HEK293 (cell line): ENCODE measurements at regions not wholly inside any gene's neighbourhood (a gene's known extent, or its start where the extent isn't known, plus 50 kb on each side); places are given as distances from the start of the nearest gene placed in this dataset.

ENCODE experiments used
- CTCF ChIA-PET: fragments of 350-600 bp; formaldehyde crosslinking; extraction: SDS; loops from one replicate; lab custom pipeline; 2021; ENCODE audit warnings: antibody characterized with exemption; lab: Yijun Ruan, JAX
- POLR2A ChIA-PET: fragments of 300-600 bp; formaldehyde crosslinking; extraction: SDS; loops from one replicate; lab custom pipeline; 2020; ENCODE audit warnings: antibody characterized with exemption, inconsistent platforms; lab: Yijun Ruan, JAX
- H3K27ac ChIP-seq: fragments of 200-500 bp; sonication (Bioruptor generic); 2 replicates; pipeline ENCODE4 v1.5.1; 2014; ENCODE audit warnings: low read depth, low read length, control low read depth, inconsistent platforms; ENCODE audit errors: extremely low read depth
- H3K36me3 ChIP-seq, 2 experiments: fragments of 200-500 bp in 1 of 2; sonication (Bioruptor generic) in 1 of 2; 1 replicate in 1 of 2; 2 replicates in 1 of 2; pipeline ENCODE4 v1.5.1; 2014 to 2017; ENCODE audit warnings: inconsistent platforms in 2 of 2, low read length in 2 of 2; ENCODE audit not compliant: control insufficient read depth in 2 of 2, insufficient read depth in 1 of 2
- H3K4me1 ChIP-seq: fragments of 200-500 bp; sonication (Bioruptor generic); 2 replicates; pipeline ENCODE4 v1.5.1; 2014; ENCODE audit warnings: mild to moderate bottlenecking, low read length, inconsistent platforms; ENCODE audit not compliant: control insufficient read depth, insufficient read depth
- H3K4me3 ChIP-seq: 2 replicates; pipeline ENCODE4 v1.5.1; 2011; ENCODE audit warnings: low read depth, mild to moderate bottlenecking, control low read depth, low read length, moderate library complexity
- H3K9me3 ChIP-seq: fragments of 200-500 bp; sonication (Bioruptor generic); 2 replicates; pipeline ENCODE4 v1.5.1; 2014; ENCODE audit warnings: low read depth, low read length, inconsistent platforms; ENCODE audit not compliant: control insufficient read depth, insufficient read depth
- BCL11A ChIP-seq: fragments of 450-650 bp; formaldehyde crosslinking; IDR thresholded peaks from 2 replicates; pipeline ENCODE4 v1.5.1; 2016; ENCODE audit warnings: low read depth, missing biosample characterization, missing genetic modification characterization
- KLF1 ChIP-seq: fragments of 450-650 bp; formaldehyde crosslinking; IDR thresholded peaks from 2 replicates; pipeline ENCODE4 v1.5.1; 2016; ENCODE audit warnings: missing biosample characterization, missing genetic modification characterization
- KLF17 ChIP-seq: fragments of 450-650 bp; formaldehyde crosslinking; IDR thresholded peaks from 2 replicates; pipeline ENCODE4 v1.5.1; 2016; ENCODE audit warnings: missing biosample characterization, missing genetic modification characterization
- KLF8 ChIP-seq: fragments of 450-650 bp; formaldehyde crosslinking; IDR thresholded peaks from 2 replicates; pipeline ENCODE4 v1.5.1; 2016; ENCODE audit warnings: missing biosample characterization, missing genetic modification characterization
- SCRT1 ChIP-seq: fragments of 450-650 bp; formaldehyde crosslinking; IDR thresholded peaks from 2 replicates; pipeline ENCODE4 v1.5.1; 2016; ENCODE audit warnings: missing biosample characterization, missing genetic modification characterization, borderline replicate concordance
- WT1 ChIP-seq: fragments of 450-650 bp; formaldehyde crosslinking; IDR thresholded peaks from 2 replicates; pipeline ENCODE4 v1.5.1; 2016; ENCODE audit warnings: missing biosample characterization, missing genetic modification characterization
- ZBTB44 ChIP-seq: fragments of 450-650 bp; IDR thresholded peaks from 2 replicates; pipeline ENCODE4 v1.5.1; 2018; ENCODE audit warnings: missing biosample characterization, mild to moderate bottlenecking, missing genetic modification characterization
- ZBTB49 ChIP-seq: fragments of 450-650 bp; formaldehyde crosslinking; IDR thresholded peaks from 2 replicates; pipeline ENCODE4 v1.5.1; 2016; ENCODE audit warnings: missing biosample characterization, missing genetic modification characterization, low read depth
- ZFP37 ChIP-seq: fragments of 450-650 bp; formaldehyde crosslinking; IDR thresholded peaks from 2 replicates; pipeline ENCODE4 v1.5.1; 2016; ENCODE audit warnings: missing biosample characterization, missing genetic modification characterization
- ZNF16 ChIP-seq: fragments of 450-650 bp; formaldehyde crosslinking; IDR thresholded peaks from 2 replicates; pipeline ENCODE4 v1.5.1; 2016; ENCODE audit warnings: low read depth, missing biosample characterization, missing genetic modification characterization
- ZNF19 ChIP-seq: fragments of 450-650 bp; formaldehyde crosslinking; IDR thresholded peaks from 2 replicates; pipeline ENCODE4; 2016; ENCODE audit warnings: missing biosample characterization, missing genetic modification characterization, low read depth
- ZNF2 ChIP-seq: fragments of 450-650 bp; formaldehyde crosslinking; IDR thresholded peaks from 2 replicates; pipeline ENCODE4 v1.5.1; 2016; ENCODE audit warnings: missing biosample characterization, missing genetic modification characterization
- ZNF302 ChIP-seq: fragments of 450-650 bp; formaldehyde crosslinking; IDR thresholded peaks from 2 replicates; pipeline ENCODE4 v1.5.1; 2016; ENCODE audit warnings: missing biosample characterization, missing genetic modification characterization, low read depth
- ZNF48 ChIP-seq: fragments of 450-650 bp; formaldehyde crosslinking; IDR thresholded peaks from 2 replicates; pipeline ENCODE4 v1.5.1; 2016; ENCODE audit warnings: missing biosample characterization, missing genetic modification characterization
- ZNF514 ChIP-seq: fragments of 450-650 bp; formaldehyde crosslinking; IDR thresholded peaks from 2 replicates; pipeline ENCODE4 v1.5.1; 2016; ENCODE audit warnings: missing biosample characterization, missing genetic modification characterization
- ZNF571 ChIP-seq: fragments of 450-650 bp; formaldehyde crosslinking; IDR thresholded peaks from 2 replicates; pipeline ENCODE4 v1.5.0; 2017; ENCODE audit warnings: missing biosample characterization, missing genetic modification characterization
- ZNF585B ChIP-seq: fragments of 450-650 bp; formaldehyde crosslinking; IDR thresholded peaks from 2 replicates; pipeline ENCODE4 v1.5.1; 2016; ENCODE audit warnings: missing biosample characterization, missing genetic modification characterization
- ZNF747 ChIP-seq: fragments of 450-650 bp; formaldehyde crosslinking; IDR thresholded peaks from 2 replicates; pipeline ENCODE4 v1.5.1; 2016; ENCODE audit warnings: missing biosample characterization, missing genetic modification characterization
- ZNF785 ChIP-seq: fragments of 450-650 bp; formaldehyde crosslinking; IDR thresholded peaks from 2 replicates; pipeline ENCODE4 v1.5.1; 2016; ENCODE audit warnings: missing biosample characterization, missing genetic modification characterization
- ZSCAN4 ChIP-seq: fragments of 450-650 bp; formaldehyde crosslinking; IDR thresholded peaks from 2 replicates; pipeline ENCODE4 v1.5.1; 2017; ENCODE audit warnings: missing biosample characterization, missing genetic modification characterization

- TF ChIP-seq ZNF785 (tag by site-specific recombination): no peak
- no peak for TF ChIP-seq ZNF16 (tag by site-specific recombination)
- TF ChIP-seq ZNF302 (tag by site-specific recombination): no peak
- TF ChIP-seq ZNF747 (tag by site-specific recombination): no peak
Observed at GRCh38 chr7:17489961-17490360, 191.5 kb downstream of the AHR start (continued).

- Histone ChIP-seq H3K4me3 (no peak overlapping the region), H3K9me3 (no peaks in the 10 kb centered on the region), H3K27ac (no peak overlapping the region), H3K36me3 (no peaks in the 10 kb centered on the region), H3K4me1 (peaks cover 4% of the 10 kb centered on the region)
- ChIA-PET POLR2A (no interaction called here), CTCF (no interaction called here)
- TF ChIP-seq ZBTB44 (tag by site-specific recombination) (no peak), ZNF571 (tag by site-specific recombination) (no peak), ZNF514 (tag by site-specific recombination) (no peak), ZNF585B (tag by site-specific recombination) (no peak), BCL11A (no peak), SCRT1 (tag by site-specific recombination) (no peak), ZNF2 (tag by site-specific recombination) (no peak), KLF1 (no peak), ZSCAN4 (tag by site-specific recombination) (no peak), ZNF48 (tag by site-specific recombination) (no peak)
Observed at GRCh38 chr7:17490825-17491224, 192.4 kb downstream of the AHR start.

- Histone ChIP-seq H3K36me3 (no peaks in the 10 kb centered on the region), H3K4me3 (no peak overlapping the region), H3K27ac (no peak overlapping the region), H3K9me3 (no peaks in the 10 kb centered on the region), H3K4me1 (peaks cover 6% of the 10 kb centered on the region)
- TF ChIP-seq WT1: no peak
- TF ChIP-seq KLF17 (tag by site-specific recombination): no peak
- TF ChIP-seq ZNF19: no peak
- no peak for TF ChIP-seq ZFP37 (tag by site-specific recombination)
- TF ChIP-seq KLF8 (tag by site-specific recombination): no peak
- TF ChIP-seq ZBTB49: no peak
- POLR2A ChIA-PET: no interaction called here
- CTCF ChIA-PET: interaction anchor here (1.2 kb wide), 1 partner anchor 510 kb away, joined by 3 read pairs; no protein-coding TSS in a partner anchor
Observed at GRCh38 chr7:17492437-17492836, 194.0 kb downstream of the AHR start.
